ENCODE measurements at regions not wholly inside any gene's neighbourhood (a gene's known extent, or its start where the extent isn't known, plus 50 kb on each side); places are given as distances from the start of the nearest gene placed in this dataset.

DNA sequence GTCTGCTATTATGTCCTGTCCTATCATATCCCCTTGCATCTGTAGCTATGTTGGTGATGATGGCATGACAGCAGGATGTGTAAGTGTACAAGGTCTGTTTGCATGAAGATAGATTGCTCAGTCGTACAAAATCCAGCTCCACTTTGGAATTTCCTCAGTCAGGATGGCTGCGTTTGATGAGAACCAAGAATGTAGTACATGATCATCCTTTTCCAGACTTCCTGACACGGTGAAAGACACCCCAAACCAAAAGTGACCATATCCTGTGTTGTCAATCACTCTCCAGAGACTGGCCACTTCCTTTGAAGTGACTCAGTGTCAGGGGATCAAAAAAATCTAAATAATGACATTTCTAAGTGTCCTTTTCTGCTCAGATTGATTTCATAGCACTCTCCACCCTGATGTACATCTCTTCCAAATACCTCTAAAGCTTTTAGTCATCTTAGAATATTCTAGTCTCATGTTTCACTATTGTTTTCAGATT lies 213.4 kb downstream of the PLK2 start:
- TF ChIP-seq YY1 (IDR thresholded peaks at IDR 0.05) (no peak), RAD21 (IDR thresholded peaks at IDR 0.05) (no peak), EGR1 (IDR thresholded peaks at IDR 0.05; ENCODE audit: low read depth in 2 of 2) (no peak), SP1 (IDR thresholded peaks at IDR 0.05) (no peak), JUND (IDR thresholded peaks at IDR 0.05) (no peak), GABPA (IDR thresholded peaks at IDR 0.05 in 1 of 2, conservative IDR thresholded peaks at IDR 0.05 in 1 of 2) (no peak), REST (IDR thresholded peaks at IDR 0.05) (no peak), TAF1 (conservative IDR thresholded peaks at IDR 0.05) (no peak)
- TF ChIP-seq, protein P1, sequence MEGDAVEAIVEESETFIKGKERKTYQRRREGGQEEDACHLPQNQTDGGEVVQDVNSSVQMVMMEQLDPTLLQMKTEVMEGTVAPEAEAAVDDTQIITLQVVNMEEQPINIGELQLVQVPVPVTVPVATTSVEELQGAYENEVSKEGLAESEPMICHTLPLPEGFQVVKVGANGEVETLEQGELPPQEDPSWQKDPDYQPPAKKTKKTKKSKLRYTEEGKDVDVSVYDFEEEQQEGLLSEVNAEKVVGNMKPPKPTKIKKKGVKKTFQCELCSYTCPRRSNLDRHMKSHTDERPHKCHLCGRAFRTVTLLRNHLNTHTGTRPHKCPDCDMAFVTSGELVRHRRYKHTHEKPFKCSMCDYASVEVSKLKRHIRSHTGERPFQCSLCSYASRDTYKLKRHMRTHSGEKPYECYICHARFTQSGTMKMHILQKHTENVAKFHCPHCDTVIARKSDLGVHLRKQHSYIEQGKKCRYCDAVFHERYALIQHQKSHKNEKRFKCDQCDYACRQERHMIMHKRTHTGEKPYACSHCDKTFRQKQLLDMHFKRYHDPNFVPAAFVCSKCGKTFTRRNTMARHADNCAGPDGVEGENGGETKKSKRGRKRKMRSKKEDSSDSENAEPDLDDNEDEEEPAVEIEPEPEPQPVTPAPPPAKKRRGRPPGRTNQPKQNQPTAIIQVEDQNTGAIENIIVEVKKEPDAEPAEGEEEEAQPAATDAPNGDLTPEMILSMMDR (IDR thresholded peaks at IDR 0.05; ENCODE audit: low read depth, low read length, missing input control): no peak
- TF ChIP-seq, protein P2, sequence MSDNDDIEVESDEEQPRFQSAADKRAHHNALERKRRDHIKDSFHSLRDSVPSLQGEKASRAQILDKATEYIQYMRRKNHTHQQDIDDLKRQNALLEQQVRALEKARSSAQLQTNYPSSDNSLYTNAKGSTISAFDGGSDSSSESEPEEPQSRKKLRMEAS (IDR thresholded peaks at IDR 0.05): no peak
- TF ChIP-seq, protein P3, sequence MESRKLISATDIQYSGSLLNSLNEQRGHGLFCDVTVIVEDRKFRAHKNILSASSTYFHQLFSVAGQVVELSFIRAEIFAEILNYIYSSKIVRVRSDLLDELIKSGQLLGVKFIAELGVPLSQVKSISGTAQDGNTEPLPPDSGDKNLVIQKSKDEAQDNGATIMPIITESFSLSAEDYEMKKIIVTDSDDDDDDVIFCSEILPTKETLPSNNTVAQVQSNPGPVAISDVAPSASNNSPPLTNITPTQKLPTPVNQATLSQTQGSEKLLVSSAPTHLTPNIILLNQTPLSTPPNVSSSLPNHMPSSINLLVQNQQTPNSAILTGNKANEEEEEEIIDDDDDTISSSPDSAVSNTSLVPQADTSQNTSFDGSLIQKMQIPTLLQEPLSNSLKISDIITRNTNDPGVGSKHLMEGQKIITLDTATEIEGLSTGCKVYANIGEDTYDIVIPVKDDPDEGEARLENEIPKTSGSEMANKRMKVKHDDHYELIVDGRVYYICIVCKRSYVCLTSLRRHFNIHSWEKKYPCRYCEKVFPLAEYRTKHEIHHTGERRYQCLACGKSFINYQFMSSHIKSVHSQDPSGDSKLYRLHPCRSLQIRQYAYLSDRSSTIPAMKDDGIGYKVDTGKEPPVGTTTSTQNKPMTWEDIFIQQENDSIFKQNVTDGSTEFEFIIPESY (IDR thresholded peaks at IDR 0.05): no peak

Measured in liver (tissue), 3 donors.